ENCODE measurements at regions not wholly inside any gene's neighbourhood (a gene's known extent, or its start where the extent isn't known, plus 50 kb on each side); places are given as distances from the start of the nearest gene placed in this dataset.

DNA sequence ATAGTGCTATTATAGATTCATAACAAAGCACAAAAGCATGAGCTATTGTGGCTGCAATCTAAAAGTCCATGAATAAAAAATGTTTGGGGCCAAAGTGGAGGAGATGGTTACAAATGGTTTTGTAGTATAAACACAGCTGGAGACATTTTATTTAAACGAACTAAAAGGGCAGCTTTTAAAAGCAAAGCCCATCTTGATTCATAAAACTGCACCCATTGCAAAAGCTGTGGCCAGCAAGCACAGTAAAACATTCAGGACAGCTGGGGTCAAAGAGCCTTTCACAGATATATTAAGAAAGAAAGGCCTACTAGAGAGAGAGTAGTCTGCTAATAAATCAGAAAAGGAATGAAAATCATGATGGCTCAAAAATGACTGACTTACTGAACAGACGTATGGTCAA lies 520.8 kb downstream of the NUF2 start:
- TF ChIP-seq, protein P1, sequence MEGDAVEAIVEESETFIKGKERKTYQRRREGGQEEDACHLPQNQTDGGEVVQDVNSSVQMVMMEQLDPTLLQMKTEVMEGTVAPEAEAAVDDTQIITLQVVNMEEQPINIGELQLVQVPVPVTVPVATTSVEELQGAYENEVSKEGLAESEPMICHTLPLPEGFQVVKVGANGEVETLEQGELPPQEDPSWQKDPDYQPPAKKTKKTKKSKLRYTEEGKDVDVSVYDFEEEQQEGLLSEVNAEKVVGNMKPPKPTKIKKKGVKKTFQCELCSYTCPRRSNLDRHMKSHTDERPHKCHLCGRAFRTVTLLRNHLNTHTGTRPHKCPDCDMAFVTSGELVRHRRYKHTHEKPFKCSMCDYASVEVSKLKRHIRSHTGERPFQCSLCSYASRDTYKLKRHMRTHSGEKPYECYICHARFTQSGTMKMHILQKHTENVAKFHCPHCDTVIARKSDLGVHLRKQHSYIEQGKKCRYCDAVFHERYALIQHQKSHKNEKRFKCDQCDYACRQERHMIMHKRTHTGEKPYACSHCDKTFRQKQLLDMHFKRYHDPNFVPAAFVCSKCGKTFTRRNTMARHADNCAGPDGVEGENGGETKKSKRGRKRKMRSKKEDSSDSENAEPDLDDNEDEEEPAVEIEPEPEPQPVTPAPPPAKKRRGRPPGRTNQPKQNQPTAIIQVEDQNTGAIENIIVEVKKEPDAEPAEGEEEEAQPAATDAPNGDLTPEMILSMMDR (IDR thresholded peaks at IDR 0.05) = no peak
- no peak for TF ChIP-seq POLR2A (IDR thresholded peaks at IDR 0.05)

All from Peyer's patch (tissue), 4 donors.